DOHH2 (cell line): ENCODE measurements at regions not wholly inside any gene's neighbourhood (a gene's known extent, or its start where the extent isn't known, plus 50 kb on each side); places are given as distances from the start of the nearest gene placed in this dataset.
"Not testable (repeated sequence)": the region's sequence is repeated elsewhere in the genome, so short reads cannot be mapped to it uniquely, and the experiment has no call there.

Source experiments
- H3F3A ChIP-seq: fragments of 200-600 bp; sonication (generic), shearing (Covaris generic); 2 replicates; pipeline ENCODE4 v1.6.0; 2016; ENCODE audit warnings: antibody characterized with exemption, mild to moderate bottlenecking; ENCODE audit not compliant: control insufficient read depth, insufficient read depth
- H3K27ac ChIP-seq: fragments of 200-600 bp; sonication (generic); 2 replicates; pipeline ENCODE4 v1.5.1; 2014; ENCODE audit warnings: low read depth, mild to moderate bottlenecking, low read length, moderate library complexity
- H3K27me3 ChIP-seq: fragments of 200-600 bp; sonication (generic); 2 replicates; pipeline ENCODE4 v1.6.1; 2014; ENCODE audit warnings: mild to moderate bottlenecking, low read length, mixed read lengths; ENCODE audit not compliant: control insufficient read depth
- H3K36me3 ChIP-seq: fragments of 200-600 bp; sonication (generic); 2 replicates; pipeline ENCODE4 v1.6.1; 2014; ENCODE audit warnings: mild to moderate bottlenecking, low read length, moderate library complexity, mixed read lengths; ENCODE audit not compliant: control insufficient read depth
- H3K4me1 ChIP-seq: fragments of 200-600 bp; sonication (generic); 2 replicates; pipeline ENCODE4 v1.6.1; 2014; ENCODE audit warnings: mild to moderate bottlenecking, low read length, mixed read lengths; ENCODE audit not compliant: control insufficient read depth
- H3K4me2 ChIP-seq: fragments of 200-600 bp; sonication (generic); 2 replicates; pipeline ENCODE4 v1.6.0; 2014; ENCODE audit warnings: mild to moderate bottlenecking, low read length, moderate library complexity
- H3K4me3 ChIP-seq: fragments of 200-600 bp; sonication (generic); 2 replicates; pipeline ENCODE4 v1.5.1; 2014; ENCODE audit warnings: mild to moderate bottlenecking, low read length, mixed read lengths
- H3K79me2 ChIP-seq: fragments of 200-600 bp; sonication (generic); 2 replicates; pipeline ENCODE4 v1.6.1; 2014; ENCODE audit warnings: mild to moderate bottlenecking, low read length, mixed read lengths; ENCODE audit not compliant: control insufficient read depth
- H3K9me2 ChIP-seq: fragments of 200-600 bp; sonication (generic); replicated peaks from 2 replicates; pipeline ENCODE4 v1.6.1; 2014; ENCODE audit warnings: mild to moderate bottlenecking, low read length, mixed read lengths; ENCODE audit not compliant: control insufficient read depth
- H3K9me3 ChIP-seq: fragments of 200-600 bp; sonication (generic); 2 replicates; pipeline ENCODE4 v1.6.1; 2014; ENCODE audit warnings: antibody characterized with exemption, low read length, mixed read lengths; ENCODE audit not compliant: control insufficient read depth, insufficient read depth
- H4K20me1 ChIP-seq: fragments of 200-600 bp; sonication (generic); 2 replicates; pipeline ENCODE4 v1.6.0; 2014; ENCODE audit warnings: low read depth, mild to moderate bottlenecking, antibody characterized with exemption, low read length, moderate library complexity; ENCODE audit not compliant: control insufficient read depth, insufficient read depth
- CTCF ChIP-seq: fragments of 200-600 bp; sonication (generic); IDR thresholded peaks from one replicate; pipeline ENCODE4 v1.5.1; 2014; ENCODE audit warnings: antibody characterized with exemption, mild to moderate bottlenecking, low read depth, low read length; ENCODE audit not compliant: poor library complexity, severe bottlenecking
- EZH2phosphoT487 ChIP-seq: fragments of 200-600 bp; sonication (generic); IDR thresholded peaks from 2 replicates; pipeline ENCODE4 v1.6.1; 2017; ENCODE audit warnings: borderline replicate concordance, mild to moderate bottlenecking, antibody characterized with exemption, low read length, moderate library complexity, mixed read lengths

- no peaks in the 10 kb centered on the region for H3K27me3 ChIP-seq
- H3F3A ChIP-seq, result no peaks in the 10 kb centered on the region
- H3K79me2 ChIP-seq, result no peaks in the 10 kb centered on the region
- H3K27ac ChIP-seq, result no peak overlapping the region
- no peaks in the 10 kb centered on the region for H4K20me1 ChIP-seq
- no peak for TF ChIP-seq EZH2phosphoT487
- no peak for TF ChIP-seq CTCF
- no peaks in the 10 kb centered on the region for H3K9me2 ChIP-seq
- no peaks in the 10 kb centered on the region for H3K9me3 ChIP-seq
- H3K4me1 ChIP-seq, result no peaks in the 10 kb centered on the region
- H3K4me2 ChIP-seq, result no peak overlapping the region
- H3K4me3 ChIP-seq, result no peak overlapping the region
- H3K36me3 ChIP-seq, result no peaks in the 10 kb centered on the region
These were observed 202.3 kb upstream of the G2E3 start for GRCh38 chr14:30356438-30357202.

- no peaks in the 10 kb centered on the region for H3K27me3 ChIP-seq
- no peak overlapping the region for H3K27ac ChIP-seq
- no peaks in the 10 kb centered on the region for H3K9me3 ChIP-seq
- no peaks in the 10 kb centered on the region for H3K9me2 ChIP-seq
- no peak overlapping the region for H3K4me2 ChIP-seq
- no peaks in the 10 kb centered on the region for H3K79me2 ChIP-seq
- H4K20me1 ChIP-seq, result no peaks in the 10 kb centered on the region
- H3K36me3 ChIP-seq, result no peaks in the 10 kb centered on the region
- H3K4me3 ChIP-seq, result no peak overlapping the region
- H3K4me1 ChIP-seq, result no peaks in the 10 kb centered on the region
- no peaks in the 10 kb centered on the region for H3F3A ChIP-seq
- TF ChIP-seq EZH2phosphoT487 (no peak), CTCF (no peak)
These were observed 201.2 kb upstream of the G2E3 start for GRCh38 chr14:30357791-30358190.

GRCh38 chr14:30362369-30363218 is 196.4 kb upstream of the G2E3 start:
- H3K4me2 ChIP-seq, result no peak overlapping the region

GRCh38 chr14:30363219-30363880 is 195.6 kb upstream of the G2E3 start:
- H3K4me1 ChIP-seq, H3K4me3 ChIP-seq, H3K27me3 ChIP-seq, H3F3A ChIP-seq, H3K36me3 ChIP-seq, H4K20me1 ChIP-seq, H3K27ac ChIP-seq, H3K9me2 ChIP-seq, H3K79me2 ChIP-seq, H3K9me3 ChIP-seq, H3K4me2 ChIP-seq: not testable (repeated sequence)

More at GRCh38 chr14:30362369-30363218, 196.4 kb upstream of the G2E3 start:
- no peaks in the 10 kb centered on the region for H3K9me3 ChIP-seq
- no peak for TF ChIP-seq EZH2phosphoT487
- TF ChIP-seq CTCF, result no peak
- H3K27ac ChIP-seq, result no peak overlapping the region
- no peaks in the 10 kb centered on the region for H4K20me1 ChIP-seq
- no peaks in the 10 kb centered on the region for H3K36me3 ChIP-seq
- H3K4me3 ChIP-seq, result no peak overlapping the region
- H3K27me3 ChIP-seq, result no peaks in the 10 kb centered on the region
- no peaks in the 10 kb centered on the region for H3K9me2 ChIP-seq
- H3K4me1 ChIP-seq, result no peaks in the 10 kb centered on the region
- no peaks in the 10 kb centered on the region for H3F3A ChIP-seq
- H3K79me2 ChIP-seq, result no peaks in the 10 kb centered on the region
